OCI-LY7 (cell line): ENCODE measurements at regions not wholly inside any gene's neighbourhood (a gene's known extent, or its start where the extent isn't known, plus 50 kb on each side); places are given as distances from the start of the nearest gene placed in this dataset.

ENCODE experiments used
- EZH2phosphoT487 ChIP-seq: fragments of 200-600 bp; sonication (generic); IDR thresholded peaks from 2 replicates; pipeline ENCODE4 v1.6.1; 2018; ENCODE audit warnings: low read depth, borderline replicate concordance, mild to moderate bottlenecking, mixed run types, antibody characterized with exemption, low read length, moderate library complexity, mixed read lengths
- TF ChIP-seq, protein P1 (sequence below): fragments of 200-600 bp; sonication (generic); conservative IDR thresholded peaks from 2 replicates; pipeline ENCODE4 v1.5.1; 2014; ENCODE audit warnings: mild to moderate bottlenecking, antibody characterized with exemption, low read length, moderate library complexity, mixed read lengths

GRCh38 chr11:92681586-92681985 lies 287.9 kb upstream of the MTNR1B start:
- TF ChIP-seq, protein P1, sequence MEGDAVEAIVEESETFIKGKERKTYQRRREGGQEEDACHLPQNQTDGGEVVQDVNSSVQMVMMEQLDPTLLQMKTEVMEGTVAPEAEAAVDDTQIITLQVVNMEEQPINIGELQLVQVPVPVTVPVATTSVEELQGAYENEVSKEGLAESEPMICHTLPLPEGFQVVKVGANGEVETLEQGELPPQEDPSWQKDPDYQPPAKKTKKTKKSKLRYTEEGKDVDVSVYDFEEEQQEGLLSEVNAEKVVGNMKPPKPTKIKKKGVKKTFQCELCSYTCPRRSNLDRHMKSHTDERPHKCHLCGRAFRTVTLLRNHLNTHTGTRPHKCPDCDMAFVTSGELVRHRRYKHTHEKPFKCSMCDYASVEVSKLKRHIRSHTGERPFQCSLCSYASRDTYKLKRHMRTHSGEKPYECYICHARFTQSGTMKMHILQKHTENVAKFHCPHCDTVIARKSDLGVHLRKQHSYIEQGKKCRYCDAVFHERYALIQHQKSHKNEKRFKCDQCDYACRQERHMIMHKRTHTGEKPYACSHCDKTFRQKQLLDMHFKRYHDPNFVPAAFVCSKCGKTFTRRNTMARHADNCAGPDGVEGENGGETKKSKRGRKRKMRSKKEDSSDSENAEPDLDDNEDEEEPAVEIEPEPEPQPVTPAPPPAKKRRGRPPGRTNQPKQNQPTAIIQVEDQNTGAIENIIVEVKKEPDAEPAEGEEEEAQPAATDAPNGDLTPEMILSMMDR: no peak
- TF ChIP-seq EZH2phosphoT487: no peak
